PFSK-1 (cell line): ENCODE measurements at regions not wholly inside any gene's neighbourhood (a gene's known extent, or its start where the extent isn't known, plus 50 kb on each side); places are given as distances from the start of the nearest gene placed in this dataset.

Experiments used
- FOXP2 ChIP-seq: optimal IDR thresholded peaks from 2 replicates; pipeline ENCODE3; 2011; ENCODE audit warnings: borderline replicate concordance, control low read depth, inconsistent platforms; ENCODE audit not compliant: insufficient read depth; ENCODE audit errors: extremely low read length, extremely low read depth
- POLR2AphosphoS5 ChIP-seq: IDR thresholded peaks from 2 replicates; pipeline ENCODE4 v1.6.1; 2012; ENCODE audit warnings: low read depth, mild to moderate bottlenecking, control low read depth, low read length, moderate library complexity
- REST ChIP-seq, 2 experiments: IDR thresholded peaks; 2 replicates each; pipeline versions ENCODE4 v1.6.1 to v1.8.0; 2011 to 2012; ENCODE audit warnings: low read depth in 2 of 2, low read length in 2 of 2, control low read depth in 1 of 2, inconsistent platforms in 1 of 2, mild to moderate bottlenecking in 1 of 2, moderate library complexity in 1 of 2; ENCODE audit not compliant: insufficient read depth in 1 of 2
- SIN3A ChIP-seq: IDR thresholded peaks from 2 replicates; pipeline ENCODE4 v1.6.1; 2012; ENCODE audit warnings: mild to moderate bottlenecking, low read length, moderate library complexity, borderline replicate concordance; ENCODE audit not compliant: insufficient read depth
- TAF1 ChIP-seq: IDR thresholded peaks from 2 replicates; pipeline ENCODE4 v1.6.1; 2012; ENCODE audit warnings: low read length, control low read depth, borderline replicate concordance; ENCODE audit not compliant: insufficient read depth

DNA sequence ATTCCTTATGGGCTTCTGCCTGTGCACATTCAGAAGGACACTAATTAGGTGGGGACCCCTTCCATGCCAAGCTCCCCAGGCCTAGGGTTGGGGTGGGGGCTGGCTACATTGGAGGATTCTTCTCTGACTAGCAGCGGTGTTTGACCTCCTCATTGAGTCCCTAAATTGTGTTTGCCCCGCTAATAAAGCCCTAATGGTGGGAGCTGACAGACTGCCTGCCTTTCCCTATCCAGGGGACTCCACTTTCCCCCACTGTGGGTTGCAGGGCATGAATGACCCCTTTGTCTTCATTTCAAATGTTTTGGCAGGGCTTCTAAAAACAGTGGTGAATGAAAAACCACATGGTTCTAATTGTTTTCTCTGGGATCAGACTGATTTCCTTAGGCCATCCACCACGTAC is 476.8 kb upstream of the CDH11 start:
- no peak for TF ChIP-seq POLR2AphosphoS5
- TF ChIP-seq REST (IDR thresholded peaks at IDR 0.05; ENCODE audit: insufficient read depth in 1 of 2, low read depth in 2 of 2, low read length in 2 of 2): no peak
- no peak for TF ChIP-seq FOXP2
- no peak for TF ChIP-seq SIN3A
- no peak for TF ChIP-seq TAF1
